Naive thymus-derived CD4-positive, alpha-beta T cell (primary cell): ENCODE measurements at regions not wholly inside any gene's neighbourhood (a gene's known extent, or its start where the extent isn't known, plus 50 kb on each side); places are given as distances from the start of the nearest gene placed in this dataset.

ENCODE experiments used
- ATAC-seq: fragments of 150-1000 bp; cut with Tn5 transposase; 2 replicates; pipeline ENCODE4 v1.10.0; 2021; ENCODE audit warnings: mild to moderate bottlenecking, moderate library complexity
- CTCF ChIA-PET: fragments of 350-600 bp; sonication (Branson Sonifier 250); formaldehyde crosslinking; loops from one replicate; lab custom pipeline; 2021; ENCODE audit warnings: antibody characterized with exemption; lab: Charles Lee
- POLR2A ChIA-PET: fragments of 350-600 bp; sonication (Branson Sonifier 250); formaldehyde crosslinking; loops from one replicate; lab custom pipeline; 2021; ENCODE audit warnings: antibody characterized with exemption, inconsistent platforms; lab: Charles Lee
- DNase-seq, 9 donors: peaks; one replicate each; pipeline versions ENCODE4 v3.0.0 to v3.0.0-alpha.2; 2020 to 2022; ENCODE audit warnings: mixed read lengths in 1 of 9
- H3K27ac ChIP-seq: one replicate; pipeline ENCODE4 v1.7.0; 2013; ENCODE audit warnings: mild to moderate bottlenecking, low read depth, low read length, moderate library complexity
- H3K27me3 ChIP-seq, 2 donors: one replicate each; pipeline ENCODE4 v1.7.0; 2013; ENCODE audit warnings: low read length in 2 of 2, mild to moderate bottlenecking in 2 of 2, moderate library complexity in 2 of 2; ENCODE audit not compliant: control insufficient read depth in 2 of 2, insufficient read depth in 2 of 2
- H3K36me3 ChIP-seq, 3 experiments: 1 replicate in 2 of 3; 2 replicates in 1 of 3; pipeline ENCODE4 v1.7.0; 2013; ENCODE audit warnings: low read length in 3 of 3, mild to moderate bottlenecking in 3 of 3, moderate library complexity in 1 of 3; ENCODE audit not compliant: insufficient read depth in 3 of 3, control insufficient read depth in 2 of 3
- H3K4me1 ChIP-seq, 2 donors: one replicate each; pipeline ENCODE4 v1.7.0; 2013; ENCODE audit warnings: low read length in 2 of 2, mild to moderate bottlenecking in 2 of 2, moderate library complexity in 1 of 2; ENCODE audit not compliant: control insufficient read depth in 2 of 2, insufficient read depth in 2 of 2
- H3K4me3 ChIP-seq: 2 replicates; pipeline ENCODE4 v1.7.0; 2013; ENCODE audit warnings: mild to moderate bottlenecking, low read length
- H3K9me3 ChIP-seq, 3 experiments: 1 replicate in 2 of 3; 2 replicates in 1 of 3; pipeline ENCODE4 v1.7.0; 2013; ENCODE audit warnings: low read length in 3 of 3; ENCODE audit not compliant: control insufficient read depth in 2 of 3
- H3K27ac Mint-ChIP-seq, 9 donors: one replicate each; pipeline ENCODE4 v1.8.0; 2020 to 2022; ENCODE audit warnings: mixed read lengths in 9 of 9, mild to moderate bottlenecking in 8 of 9, moderate library complexity in 5 of 9, inconsistent platforms in 2 of 9
- H3K27me3 Mint-ChIP-seq, 5 donors: one replicate each; pipeline ENCODE4 v1.8.0; 2021 to 2022; ENCODE audit warnings: mixed read lengths in 5 of 5, mild to moderate bottlenecking in 1 of 5
- H3K36me3 Mint-ChIP-seq, 5 donors: one replicate each; pipeline ENCODE4 v1.8.0; 2020 to 2022; ENCODE audit warnings: mixed read lengths in 5 of 5, mild to moderate bottlenecking in 3 of 5, inconsistent platforms in 1 of 5
- H3K4me1 Mint-ChIP-seq, 7 donors: one replicate each; pipeline ENCODE4 v1.8.0; 2020 to 2022; ENCODE audit warnings: mixed read lengths in 7 of 7, mild to moderate bottlenecking in 3 of 7, inconsistent platforms in 1 of 7
- H3K4me3 Mint-ChIP-seq, 10 donors: one replicate each; pipeline ENCODE4 v1.8.0; 2020 to 2022; ENCODE audit warnings: mild to moderate bottlenecking in 10 of 10, mixed read lengths in 10 of 10, moderate library complexity in 6 of 10, inconsistent platforms in 2 of 10
- H3K9me3 Mint-ChIP-seq, 11 donors: one replicate each; pipeline ENCODE4 v1.8.0; 2020 to 2022; ENCODE audit warnings: mixed read lengths in 11 of 11, mild to moderate bottlenecking in 4 of 11, inconsistent platforms in 1 of 11, moderate library complexity in 1 of 11
- intact Hi-C, 2 donors: fragments of 100-400 bp; cut with micrococcal nuclease; formaldehyde crosslinking; loops; one replicate each; pipeline ENCODE4 v1.15.1; 2023

DNA sequence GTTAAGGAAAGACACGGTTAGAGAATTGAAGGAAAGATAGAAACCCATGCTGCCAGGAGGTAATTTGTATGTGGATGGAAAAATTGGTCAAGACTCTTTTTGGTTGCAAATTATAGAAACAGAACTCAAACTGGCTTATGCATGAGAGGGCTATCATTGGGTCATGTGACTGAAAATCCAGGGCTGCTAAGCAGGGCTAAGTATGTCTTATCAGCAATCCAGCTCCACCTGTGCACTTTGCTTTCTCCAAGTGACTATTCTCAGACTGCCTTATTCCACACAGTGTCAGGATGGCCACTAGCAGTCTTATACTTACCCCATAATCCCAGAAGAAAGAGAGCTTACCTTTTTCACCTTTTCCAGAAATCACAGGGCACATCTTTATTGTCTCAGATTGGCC is 113.5 kb downstream of the CBLN1 start:
- intact Hi-C loops, result no loop called here
- peaks cover 0 to 11% (median 3%) of the 10 kb centered on the region in 5 donors for H3K27me3 Mint-ChIP-seq
- no peak overlapping the region for H3K27ac ChIP-seq
- H3K27me3 ChIP-seq, result no peaks in the 10 kb centered on the region
- no peaks in the 10 kb centered on the region for H3K4me1 Mint-ChIP-seq
- no peak overlapping the region for H3K27ac Mint-ChIP-seq
- no peaks in the 10 kb centered on the region for H3K4me1 ChIP-seq
- H3K36me3 ChIP-seq, result no peaks in the 10 kb centered on the region
- ATAC-seq (no peak), DNase-seq (no peak)
- ChIA-PET POLR2A (no interaction called here), CTCF (no interaction called here)
- no peak overlapping the region for H3K4me3 ChIP-seq
- no peaks in the 10 kb centered on the region for H3K36me3 Mint-ChIP-seq
- H3K4me3 Mint-ChIP-seq, result no peak overlapping the region
- no peaks in the 10 kb centered on the region for H3K9me3 ChIP-seq
- H3K9me3 Mint-ChIP-seq, result peaks cover 0 to 7% (median 2%) of the 10 kb centered on the region in 11 donors

- Histone ChIP-seq H3K27me3 (peaks cover 0 to 3% of the 10 kb centered on the region in 2 donors), H3K36me3 (no peaks in the 10 kb centered on the region), H3K4me3 (no peak overlapping the region), H3K27ac (no peak overlapping the region), H3K9me3 (no peaks in the 10 kb centered on the region), H3K4me1 (no peaks in the 10 kb centered on the region)
- H3K4me1 Mint-ChIP-seq, result no peaks in the 10 kb centered on the region
- H3K27me3 Mint-ChIP-seq, result peaks cover 0 to 11% (median 3%) of the 10 kb centered on the region in 5 donors
- no peaks in the 10 kb centered on the region for H3K36me3 Mint-ChIP-seq
- H3K27ac Mint-ChIP-seq, result no peak overlapping the region
- DNase-seq (no peak), ATAC-seq (no peak)
- H3K4me3 Mint-ChIP-seq, result no peak overlapping the region
- POLR2A ChIA-PET, result no interaction called here
- peaks cover 0 to 20% (median 3%) of the 10 kb centered on the region in 11 donors for H3K9me3 Mint-ChIP-seq
- intact Hi-C loops, result no loop called here
- CTCF ChIA-PET, result no interaction called here
Measured at GRCh38 chr16:49165025-49165424, 116.6 kb downstream of the CBLN1 start.

DNA sequence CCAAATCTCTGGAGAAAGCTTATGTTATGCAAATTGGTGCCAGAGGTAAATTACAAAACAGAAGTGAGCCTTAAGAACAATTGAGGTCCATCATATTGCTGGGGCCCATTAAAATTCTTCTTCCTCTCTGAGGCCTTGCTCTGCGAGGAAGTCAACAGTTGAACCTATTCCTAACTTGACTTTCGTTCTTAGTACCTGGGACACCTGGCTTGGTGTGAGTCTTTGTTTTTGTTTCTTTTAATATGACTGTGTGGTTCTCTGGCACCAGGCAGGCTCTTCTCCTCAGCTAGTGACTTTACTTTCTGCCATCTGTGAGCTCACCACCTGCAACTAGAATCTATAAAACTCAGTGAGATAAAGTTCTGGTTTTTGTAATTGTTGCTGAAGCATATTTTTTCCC is 120.4 kb downstream of the CBLN1 start:
- Histone ChIP-seq H3K4me3 (no peak overlapping the region), H3K4me1 (no peaks in the 10 kb centered on the region), H3K36me3 (no peaks in the 10 kb centered on the region), H3K9me3 (no peaks in the 10 kb centered on the region), H3K27ac (no peak overlapping the region), H3K27me3 (peaks cover 0 to 3% of the 10 kb centered on the region in 2 donors)
- DNase-seq (no peak), ATAC-seq (no peak)
- Mint-ChIP-seq H3K27me3 (peaks cover 0 to 5% (median 3%) of the 10 kb centered on the region in 5 donors), H3K9me3 (peaks cover 0 to 42% (median 8%) of the 10 kb centered on the region in 11 donors), H3K4me3 (no peak overlapping the region), H3K36me3 (no peaks in the 10 kb centered on the region), H3K4me1 (no peaks in the 10 kb centered on the region), H3K27ac (no peak overlapping the region)
- CTCF ChIA-PET, result no interaction called here
- intact Hi-C loops, result no loop called here
- POLR2A ChIA-PET, result no interaction called here

DNA sequence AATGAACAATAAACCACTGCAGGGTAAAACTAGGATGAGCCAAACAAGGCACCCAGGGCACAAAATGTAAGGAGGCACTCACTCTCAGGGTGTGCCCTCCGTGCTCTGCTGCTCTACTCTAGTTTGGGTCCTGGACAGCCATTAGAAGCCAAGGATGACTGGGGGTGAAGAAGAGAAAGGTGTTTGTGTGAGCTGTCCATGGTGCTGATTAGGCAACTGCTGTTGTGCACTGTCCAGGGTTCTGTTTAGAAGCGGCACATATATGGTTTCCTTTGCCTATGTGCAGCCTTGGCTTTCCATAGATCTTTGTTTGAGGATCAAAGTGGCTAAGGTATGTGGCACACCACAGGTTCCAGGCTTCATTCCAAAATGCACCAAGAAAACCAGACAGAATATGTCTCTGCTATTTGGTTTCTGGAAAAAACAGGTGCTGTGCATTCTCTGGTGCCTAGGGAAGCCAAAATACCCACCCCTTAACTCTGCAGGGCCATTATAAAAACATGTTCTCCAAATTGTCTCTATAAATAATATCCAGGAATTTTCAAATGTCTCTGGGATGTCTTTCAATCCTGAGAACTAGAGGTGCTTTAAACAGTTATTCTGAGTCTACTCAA is 123.5 kb downstream of the CBLN1 start:
- ChIA-PET POLR2A (no interaction called here), CTCF (no interaction called here)
- intact Hi-C loops, result no loop called here
- peaks cover 0 to 39% (median 14%) of the 10 kb centered on the region in 11 donors for H3K9me3 Mint-ChIP-seq
- no peak overlapping the region for H3K4me3 Mint-ChIP-seq
- peaks cover 0 to 3% of the 10 kb centered on the region in 2 donors for H3K27me3 ChIP-seq
- H3K9me3 ChIP-seq, result no peaks in the 10 kb centered on the region
- no peak overlapping the region for H3K4me3 ChIP-seq
- no peaks in the 10 kb centered on the region for H3K36me3 ChIP-seq
- no peaks in the 10 kb centered on the region for H3K36me3 Mint-ChIP-seq
- H3K27ac Mint-ChIP-seq, result no peak overlapping the region
- H3K4me1 ChIP-seq, result no peaks in the 10 kb centered on the region
- H3K27ac ChIP-seq, result no peak overlapping the region
- no peaks in the 10 kb centered on the region for H3K27me3 Mint-ChIP-seq
- no peaks in the 10 kb centered on the region for H3K4me1 Mint-ChIP-seq
- ATAC-seq (no peak), DNase-seq (peak in 2 of 9 donors; percentile 3 to 9)

DNA sequence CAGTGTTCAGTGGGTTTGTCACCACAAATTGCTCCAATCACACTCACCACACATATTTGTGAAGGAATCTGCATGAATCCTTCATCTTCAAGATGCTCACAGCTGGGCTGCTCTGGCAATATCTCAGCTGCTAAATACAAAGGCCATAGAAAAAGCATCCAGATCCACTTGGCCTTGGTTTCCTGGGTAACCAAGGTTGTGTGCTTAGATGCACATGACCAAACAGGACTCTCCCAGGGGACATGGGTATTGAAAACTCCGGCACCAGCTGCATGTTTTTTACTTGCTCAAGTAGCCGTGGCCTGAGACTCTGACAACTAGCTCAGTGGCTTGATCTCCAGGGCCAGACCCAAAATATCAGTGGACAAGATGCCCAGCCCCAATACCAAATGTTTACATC is 131.3 kb downstream of the CBLN1 start:
- no peaks in the 10 kb centered on the region for H3K4me1 ChIP-seq
- no peak overlapping the region for H3K27ac ChIP-seq
- Mint-ChIP-seq H3K27me3 (peaks cover 0 to 5% (median 0%) of the 10 kb centered on the region in 5 donors), H3K9me3 (peaks cover 3 to 49% (median 12%) of the 10 kb centered on the region in 11 donors), H3K27ac (no peak overlapping the region), H3K36me3 (no peaks in the 10 kb centered on the region), H3K4me3 (no peak overlapping the region), H3K4me1 (no peaks in the 10 kb centered on the region)
- H3K27me3 ChIP-seq, result no peaks in the 10 kb centered on the region
- CTCF ChIA-PET, result no interaction called here
- no peak overlapping the region for H3K4me3 ChIP-seq
- intact Hi-C loops, result no loop called here
- no peak for DNase-seq
- no peaks in the 10 kb centered on the region for H3K9me3 ChIP-seq
- ATAC-seq, result no peak
- POLR2A ChIA-PET, result no interaction called here
- H3K36me3 ChIP-seq, result no peaks in the 10 kb centered on the region

DNA sequence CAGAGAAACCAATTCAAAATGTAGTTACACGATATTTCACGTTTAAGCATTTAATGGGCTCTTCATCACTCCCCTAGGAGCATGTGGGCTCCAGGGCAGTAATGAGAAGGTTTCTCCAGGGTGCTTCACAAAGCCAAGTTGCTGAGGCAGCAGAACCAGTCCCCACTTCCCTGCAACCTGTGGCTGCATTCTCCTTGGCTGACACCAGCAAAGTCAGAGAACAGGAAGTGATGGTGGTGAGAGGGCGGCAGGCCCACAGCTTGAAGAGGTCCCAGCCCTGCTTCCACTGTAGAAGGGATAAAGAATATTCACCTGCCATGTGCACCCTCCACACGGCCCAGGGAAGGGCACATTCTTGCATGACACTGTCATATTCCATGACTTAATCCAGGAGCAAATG is 133.2 kb downstream of the CBLN1 start:
- no peaks in the 10 kb centered on the region for H3K27me3 ChIP-seq
- H3K9me3 Mint-ChIP-seq, result peaks cover 3 to 52% (median 14%) of the 10 kb centered on the region in 11 donors
- DNase-seq (no peak), ATAC-seq (no peak)
- ChIA-PET POLR2A (no interaction called here), CTCF (no interaction called here)
- H3K27ac Mint-ChIP-seq, result no peak overlapping the region
- H3K4me3 Mint-ChIP-seq, result no peak overlapping the region
- H3K36me3 ChIP-seq, result no peaks in the 10 kb centered on the region
- no peak overlapping the region for H3K4me3 ChIP-seq
- H3K9me3 ChIP-seq, result no peaks in the 10 kb centered on the region
- intact Hi-C loops, result no loop called here
- no peaks in the 10 kb centered on the region for H3K4me1 ChIP-seq
- H3K4me1 Mint-ChIP-seq, result no peaks in the 10 kb centered on the region
- no peak overlapping the region for H3K27ac ChIP-seq
- H3K27me3 Mint-ChIP-seq, result peaks cover 0 to 5% (median 0%) of the 10 kb centered on the region in 5 donors
- no peaks in the 10 kb centered on the region for H3K36me3 Mint-ChIP-seq

DNA sequence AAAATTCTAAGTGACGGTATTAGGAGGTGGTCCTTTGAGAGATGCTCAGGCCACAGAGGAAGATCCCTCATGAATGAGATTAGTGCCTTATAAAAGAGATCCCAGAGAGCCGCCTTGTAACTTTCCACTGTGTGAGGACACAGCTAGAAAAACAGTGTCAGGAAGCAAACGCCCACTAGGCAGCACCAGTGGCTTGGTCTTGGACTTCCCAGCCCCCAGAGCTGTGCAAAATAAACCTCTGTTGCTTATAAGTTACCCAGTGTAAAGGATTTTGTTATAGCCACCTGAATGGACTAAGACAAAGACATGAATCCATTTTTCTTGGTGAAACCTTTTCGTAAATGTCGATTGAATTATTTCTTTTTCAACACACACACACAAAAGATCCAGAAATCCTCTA is 141.0 kb downstream of the CBLN1 start:
- Histone ChIP-seq H3K27ac (no peak overlapping the region), H3K27me3 (no peaks in the 10 kb centered on the region), H3K4me3 (no peak overlapping the region), H3K9me3 (peaks cover 0 to 14% (median 0%) of the 10 kb centered on the region in 3 experiments), H3K36me3 (no peaks in the 10 kb centered on the region), H3K4me1 (no peaks in the 10 kb centered on the region)
- DNase-seq, result no peak
- intact Hi-C loops, result no loop called here
- H3K9me3 Mint-ChIP-seq, result peaks cover 6 to 39% (median 11%) of the 10 kb centered on the region in 11 donors
- no peaks in the 10 kb centered on the region for H3K27me3 Mint-ChIP-seq
- H3K27ac Mint-ChIP-seq, result no peak overlapping the region
- ChIA-PET CTCF (no interaction called here), POLR2A (no interaction called here)
- H3K36me3 Mint-ChIP-seq, result no peaks in the 10 kb centered on the region
- no peak overlapping the region for H3K4me3 Mint-ChIP-seq
- ATAC-seq, result no peak
- H3K4me1 Mint-ChIP-seq, result no peaks in the 10 kb centered on the region
